GM23338 (cell line): ENCODE measurements at regions not wholly inside any gene's neighbourhood (a gene's known extent, or its start where the extent isn't known, plus 50 kb on each side); places are given as distances from the start of the nearest gene placed in this dataset.

Experiments
- ATAC-seq: fragments of 200-7000 bp; cut with Tn5 transposase; 3 replicates; pipeline ENCODE4 v1.9.1; 2020
- DNase-seq: peaks from one replicate; pipeline ENCODE4 v3.0.0-alpha.2; 2015; ENCODE audit warnings: low spot score
- H2AFZ ChIP-seq: fragments of 200-600 bp; sonication (generic); 2 replicates; pipeline ENCODE4 v1.8.0; 2016; ENCODE audit warnings: antibody characterized with exemption, mild to moderate bottlenecking, moderate library complexity
- H3F3A ChIP-seq: fragments of 200-600 bp; sonication (generic); replicated peaks from 2 replicates; pipeline ENCODE4 v1.8.0; 2017; ENCODE audit warnings: antibody characterized with exemption, mixed run types, low read depth
- H3K27ac ChIP-seq: fragments of 200-600 bp; sonication (generic); 2 replicates; pipeline ENCODE4 v1.6.1; 2016; ENCODE audit warnings: low read depth
- H3K27me3 ChIP-seq: fragments of 200-600 bp; sonication (generic); 2 replicates; pipeline ENCODE4 v1.8.0; 2016; ENCODE audit warnings: mild to moderate bottlenecking, mixed run types, moderate library complexity; ENCODE audit not compliant: insufficient read depth
- H3K36me3 ChIP-seq: fragments of 200-600 bp; sonication (generic); 2 replicates; pipeline ENCODE4 v1.8.0; 2016; ENCODE audit warnings: mild to moderate bottlenecking; ENCODE audit not compliant: insufficient read depth
- H3K4me1 ChIP-seq: fragments of 200-600 bp; sonication (generic); 2 replicates; pipeline ENCODE4 v1.8.0; 2016; ENCODE audit warnings: mild to moderate bottlenecking, moderate library complexity; ENCODE audit not compliant: insufficient read depth
- H3K4me2 ChIP-seq: fragments of 200-600 bp; sonication (generic); 2 replicates; pipeline ENCODE4 v1.7.1; 2017; ENCODE audit warnings: mixed run types
- H3K4me3 ChIP-seq: fragments of 200-600 bp; sonication (generic); 2 replicates; pipeline ENCODE4 v1.6.1; 2016; ENCODE audit warnings: mixed run types
- H3K79me2 ChIP-seq: fragments of 200-600 bp; sonication (generic); replicated peaks from 2 replicates; pipeline ENCODE4 v1.8.0; 2017; ENCODE audit warnings: mild to moderate bottlenecking; ENCODE audit not compliant: insufficient read depth
- H3K9me2 ChIP-seq: fragments of 200-600 bp; sonication (generic); 2 replicates; pipeline ENCODE4 v1.8.0; 2017; ENCODE audit not compliant: insufficient read depth
- H4K20me1 ChIP-seq: fragments of 200-600 bp; sonication (generic); replicated peaks from 2 replicates; pipeline ENCODE4 v1.8.0; 2017; ENCODE audit warnings: mild to moderate bottlenecking; ENCODE audit not compliant: insufficient read depth
- H3K27ac Mint-ChIP-seq: 2 replicates; pipeline ENCODE4 v1.8.0; 2020; ENCODE audit warnings: inconsistent platforms, mild to moderate bottlenecking, moderate library complexity, mixed read lengths
- H3K27me3 Mint-ChIP-seq: 3 replicates; pipeline ENCODE4 v1.8.0; 2022; ENCODE audit warnings: low read depth, mild to moderate bottlenecking, moderate library complexity, mixed read lengths, inconsistent platforms; ENCODE audit not compliant: insufficient read depth, poor library complexity
- H3K36me3 Mint-ChIP-seq: 3 replicates; pipeline ENCODE4 v1.8.0; 2021; ENCODE audit warnings: low read depth, mild to moderate bottlenecking, inconsistent platforms, moderate library complexity, mixed read lengths
- H3K4me1 Mint-ChIP-seq: 3 replicates; pipeline ENCODE4 v1.8.0; 2020; ENCODE audit warnings: mild to moderate bottlenecking, inconsistent platforms, mixed read lengths
- H3K4me3 Mint-ChIP-seq: 3 replicates; pipeline ENCODE4 v1.8.0; 2021; ENCODE audit warnings: moderate library complexity, mild to moderate bottlenecking, inconsistent platforms, mixed read lengths
- H3K9me3 Mint-ChIP-seq: 3 replicates; pipeline ENCODE4 v1.8.0; 2020; ENCODE audit warnings: moderate library complexity, mild to moderate bottlenecking, inconsistent platforms, mixed read lengths
- EZH2 ChIP-seq: fragments of 200-600 bp; sonication (generic); IDR thresholded peaks from one replicate; pipeline ENCODE4 v1.8.0; 2017; ENCODE audit warnings: antibody characterized with exemption, mild to moderate bottlenecking, low read depth; ENCODE audit not compliant: unreplicated experiment
- EZH2phosphoT487 ChIP-seq: fragments of 200-600 bp; sonication (generic); IDR thresholded peaks from one replicate; pipeline ENCODE4 v1.8.1; 2018; ENCODE audit warnings: antibody characterized with exemption; ENCODE audit not compliant: unreplicated experiment
- JUNB ChIP-seq: IDR thresholded peaks from one replicate; pipeline ENCODE4 v1.6.1; 2016; ENCODE audit warnings: antibody characterized with exemption; ENCODE audit not compliant: unreplicated experiment
- NANOG ChIP-seq: IDR thresholded peaks from 2 replicates; pipeline ENCODE4 v1.6.1; 2016; ENCODE audit warnings: antibody characterized with exemption, borderline replicate concordance
- POLR2AphosphoS5 ChIP-seq: IDR thresholded peaks from 2 replicates; pipeline ENCODE4 v1.6.1; 2016; ENCODE audit warnings: antibody characterized with exemption, low read depth
- ZNF331 ChIP-seq: fragments of 250-450 bp; sonication (Bioruptor Pico); IDR thresholded peaks from 2 replicates; pipeline ENCODE4 v1.5.0; 2020; ENCODE audit warnings: low read depth, mild to moderate bottlenecking, moderate library complexity
- TF ChIP-seq, protein P1 (sequence below): fragments of 250-450 bp; sonication (Bioruptor Pico); IDR thresholded peaks from 2 replicates; pipeline ENCODE4 v1.5.0; 2020; ENCODE audit warnings: mild to moderate bottlenecking, moderate library complexity
- TF ChIP-seq, protein P2 (sequence below): IDR thresholded peaks from 2 replicates; pipeline ENCODE4 v1.6.1; 2016; ENCODE audit warnings: antibody characterized with exemption

GRCh38 chr5:66472010-66472409 lies 124.2 kb upstream of the MAST4 start (continued):
- TF ChIP-seq, protein P1, sequence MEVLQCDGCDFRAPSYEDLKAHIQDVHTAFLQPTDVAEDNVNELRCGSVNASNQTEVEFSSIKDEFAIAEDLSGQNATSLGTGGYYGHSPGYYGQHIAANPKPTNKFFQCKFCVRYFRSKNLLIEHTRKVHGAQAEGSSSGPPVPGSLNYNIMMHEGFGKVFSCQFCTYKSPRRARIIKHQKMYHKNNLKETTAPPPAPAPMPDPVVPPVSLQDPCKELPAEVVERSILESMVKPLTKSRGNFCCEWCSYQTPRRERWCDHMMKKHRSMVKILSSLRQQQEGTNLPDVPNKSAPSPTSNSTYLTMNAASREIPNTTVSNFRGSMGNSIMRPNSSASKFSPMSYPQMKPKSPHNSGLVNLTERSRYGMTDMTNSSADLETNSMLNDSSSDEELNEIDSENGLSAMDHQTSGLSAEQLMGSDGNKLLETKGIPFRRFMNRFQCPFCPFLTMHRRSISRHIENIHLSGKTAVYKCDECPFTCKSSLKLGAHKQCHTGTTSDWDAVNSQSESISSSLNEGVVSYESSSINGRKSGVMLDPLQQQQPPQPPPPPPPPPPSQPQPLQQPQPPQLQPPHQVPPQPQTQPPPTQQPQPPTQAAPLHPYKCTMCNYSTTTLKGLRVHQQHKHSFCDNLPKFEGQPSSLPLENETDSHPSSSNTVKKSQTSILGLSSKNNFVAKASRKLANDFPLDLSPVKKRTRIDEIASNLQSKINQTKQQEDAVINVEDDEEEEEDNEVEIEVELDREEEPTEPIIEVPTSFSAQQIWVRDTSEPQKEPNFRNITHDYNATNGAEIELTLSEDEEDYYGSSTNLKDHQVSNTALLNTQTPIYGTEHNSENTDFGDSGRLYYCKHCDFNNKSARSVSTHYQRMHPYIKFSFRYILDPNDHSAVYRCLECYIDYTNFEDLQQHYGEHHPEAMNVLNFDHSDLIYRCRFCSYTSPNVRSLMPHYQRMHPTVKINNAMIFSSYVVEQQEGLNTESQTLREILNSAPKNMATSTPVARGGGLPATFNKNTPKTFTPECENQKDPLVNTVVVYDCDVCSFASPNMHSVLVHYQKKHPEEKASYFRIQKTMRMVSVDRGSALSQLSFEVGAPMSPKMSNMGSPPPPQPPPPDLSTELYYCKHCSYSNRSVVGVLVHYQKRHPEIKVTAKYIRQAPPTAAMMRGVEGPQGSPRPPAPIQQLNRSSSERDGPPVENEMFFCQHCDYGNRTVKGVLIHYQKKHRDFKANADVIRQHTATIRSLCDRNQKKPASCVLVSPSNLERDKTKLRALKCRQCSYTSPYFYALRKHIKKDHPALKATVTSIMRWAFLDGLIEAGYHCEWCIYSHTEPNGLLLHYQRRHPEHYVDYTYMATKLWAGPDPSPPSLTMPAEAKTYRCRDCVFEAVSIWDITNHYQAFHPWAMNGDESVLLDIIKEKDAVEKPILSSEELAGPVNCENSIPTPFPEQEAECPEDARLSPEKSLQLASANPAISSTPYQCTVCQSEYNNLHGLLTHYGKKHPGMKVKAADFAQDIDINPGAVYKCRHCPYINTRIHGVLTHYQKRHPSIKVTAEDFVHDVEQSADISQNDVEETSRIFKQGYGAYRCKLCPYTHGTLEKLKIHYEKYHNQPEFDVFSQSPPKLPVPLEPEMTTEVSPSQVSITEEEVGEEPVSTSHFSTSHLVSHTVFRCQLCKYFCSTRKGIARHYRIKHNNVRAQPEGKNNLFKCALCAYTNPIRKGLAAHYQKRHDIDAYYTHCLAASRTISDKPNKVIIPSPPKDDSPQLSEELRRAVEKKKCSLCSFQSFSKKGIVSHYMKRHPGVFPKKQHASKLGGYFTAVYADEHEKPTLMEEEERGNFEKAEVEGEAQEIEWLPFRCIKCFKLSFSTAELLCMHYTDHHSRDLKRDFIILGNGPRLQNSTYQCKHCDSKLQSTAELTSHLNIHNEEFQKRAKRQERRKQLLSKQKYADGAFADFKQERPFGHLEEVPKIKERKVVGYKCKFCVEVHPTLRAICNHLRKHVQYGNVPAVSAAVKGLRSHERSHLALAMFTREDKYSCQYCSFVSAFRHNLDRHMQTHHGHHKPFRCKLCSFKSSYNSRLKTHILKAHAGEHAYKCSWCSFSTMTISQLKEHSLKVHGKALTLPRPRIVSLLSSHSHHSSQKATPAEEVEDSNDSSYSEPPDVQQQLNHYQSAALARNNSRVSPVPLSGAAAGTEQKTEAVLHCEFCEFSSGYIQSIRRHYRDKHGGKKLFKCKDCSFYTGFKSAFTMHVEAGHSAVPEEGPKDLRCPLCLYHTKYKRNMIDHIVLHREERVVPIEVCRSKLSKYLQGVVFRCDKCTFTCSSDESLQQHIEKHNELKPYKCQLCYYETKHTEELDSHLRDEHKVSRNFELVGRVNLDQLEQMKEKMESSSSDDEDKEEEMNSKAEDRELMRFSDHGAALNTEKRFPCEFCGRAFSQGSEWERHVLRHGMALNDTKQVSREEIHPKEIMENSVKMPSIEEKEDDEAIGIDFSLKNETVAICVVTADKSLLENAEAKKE (CRISPR knock-in tag): no peak
- TF ChIP-seq NANOG: no peak
- no peak for TF ChIP-seq ZNF331 (CRISPR knock-in tag)

GRCh38 chr5:66475731-66476130 lies 120.5 kb upstream of the MAST4 start:
- ATAC-seq: no peak
- no peaks in the 10 kb centered on the region for H3K27me3 ChIP-seq
- peak overlapping the region; percentile 69 for H2AFZ ChIP-seq
- no peaks in the 10 kb centered on the region for H3F3A ChIP-seq
- peaks cover 4% of the 10 kb centered on the region; the same call in 1 of the 2 replicates for H3K9me2 ChIP-seq
- H3K27ac ChIP-seq: peak overlapping the region; percentile 5; the same call in 1 of the 2 replicates
- Mint-ChIP-seq H3K4me1 (peaks cover 8% of the 10 kb centered on the region), H3K27ac (no peak overlapping the region), H3K9me3 (peaks cover 38% of the 10 kb centered on the region), H3K36me3 (peaks cover 13% of the 10 kb centered on the region), H3K27me3 (peaks cover 4% of the 10 kb centered on the region), H3K4me3 (no peak overlapping the region)
- no peaks in the 10 kb centered on the region for H4K20me1 ChIP-seq
- peaks cover 15% of the 10 kb centered on the region for H3K4me1 ChIP-seq
- H3K4me3 ChIP-seq: no peak overlapping the region
- no peaks in the 10 kb centered on the region for H3K79me2 ChIP-seq
- peak overlapping the region; percentile 71 for H3K4me2 ChIP-seq
- 0 out of 2 replicates have a peak, but pooled peaks cover 4% of the 10 kb centered on the region for H3K36me3 ChIP-seq
- peak; percentile 27 for DNase-seq
- TF ChIP-seq EZH2phosphoT487: no peak
- no peak for TF ChIP-seq POLR2AphosphoS5
- TF ChIP-seq EZH2: no peak
- no peak for TF ChIP-seq ZNF331 (CRISPR knock-in tag)
- TF ChIP-seq, protein P2, sequence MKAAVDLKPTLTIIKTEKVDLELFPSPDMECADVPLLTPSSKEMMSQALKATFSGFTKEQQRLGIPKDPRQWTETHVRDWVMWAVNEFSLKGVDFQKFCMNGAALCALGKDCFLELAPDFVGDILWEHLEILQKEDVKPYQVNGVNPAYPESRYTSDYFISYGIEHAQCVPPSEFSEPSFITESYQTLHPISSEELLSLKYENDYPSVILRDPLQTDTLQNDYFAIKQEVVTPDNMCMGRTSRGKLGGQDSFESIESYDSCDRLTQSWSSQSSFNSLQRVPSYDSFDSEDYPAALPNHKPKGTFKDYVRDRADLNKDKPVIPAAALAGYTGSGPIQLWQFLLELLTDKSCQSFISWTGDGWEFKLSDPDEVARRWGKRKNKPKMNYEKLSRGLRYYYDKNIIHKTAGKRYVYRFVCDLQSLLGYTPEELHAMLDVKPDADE: no peak
- TF ChIP-seq JUNB: no peak
- TF ChIP-seq, protein P1 (CRISPR knock-in tag): no peak
